ENCODE measurements at regions not wholly inside any gene's neighbourhood (a gene's known extent, or its start where the extent isn't known, plus 50 kb on each side); places are given as distances from the start of the nearest gene placed in this dataset.

- no peak overlapping the region for H3K4me3 ChIP-seq
- H3K4me1 ChIP-seq, result no peaks in the 10 kb centered on the region
- H3K36me3 ChIP-seq (replicated peaks in 1 of 2; ENCODE audit: insufficient read depth in 1 of 2, low read depth in 2 of 2), result no peaks in the 10 kb centered on the region
- intact Hi-C loops (cut with DNase I), result no loop called here
- DNase-seq (no peak), ATAC-seq (no peak)
- no peaks in the 10 kb centered on the region for H3K27me3 ChIP-seq
- 19% methylated on average over 1 of the region's 1 CpG for WGBS, 2 donors
- no peaks in the 10 kb centered on the region for H3K9me3 ChIP-seq
- TF ChIP-seq POLR2A (IDR thresholded peaks at IDR 0.05), result no peak
- TF ChIP-seq, protein P1, sequence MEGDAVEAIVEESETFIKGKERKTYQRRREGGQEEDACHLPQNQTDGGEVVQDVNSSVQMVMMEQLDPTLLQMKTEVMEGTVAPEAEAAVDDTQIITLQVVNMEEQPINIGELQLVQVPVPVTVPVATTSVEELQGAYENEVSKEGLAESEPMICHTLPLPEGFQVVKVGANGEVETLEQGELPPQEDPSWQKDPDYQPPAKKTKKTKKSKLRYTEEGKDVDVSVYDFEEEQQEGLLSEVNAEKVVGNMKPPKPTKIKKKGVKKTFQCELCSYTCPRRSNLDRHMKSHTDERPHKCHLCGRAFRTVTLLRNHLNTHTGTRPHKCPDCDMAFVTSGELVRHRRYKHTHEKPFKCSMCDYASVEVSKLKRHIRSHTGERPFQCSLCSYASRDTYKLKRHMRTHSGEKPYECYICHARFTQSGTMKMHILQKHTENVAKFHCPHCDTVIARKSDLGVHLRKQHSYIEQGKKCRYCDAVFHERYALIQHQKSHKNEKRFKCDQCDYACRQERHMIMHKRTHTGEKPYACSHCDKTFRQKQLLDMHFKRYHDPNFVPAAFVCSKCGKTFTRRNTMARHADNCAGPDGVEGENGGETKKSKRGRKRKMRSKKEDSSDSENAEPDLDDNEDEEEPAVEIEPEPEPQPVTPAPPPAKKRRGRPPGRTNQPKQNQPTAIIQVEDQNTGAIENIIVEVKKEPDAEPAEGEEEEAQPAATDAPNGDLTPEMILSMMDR (IDR thresholded peaks at IDR 0.05), result no peak
- no peak overlapping the region for H3K27ac ChIP-seq
Observed at GRCh38 chr4:161247831-161248230, 916.0 kb downstream of the FSTL5 start.

- H3K4me1 ChIP-seq, result no peaks in the 10 kb centered on the region
Observed at GRCh38 chr4:161238033-161238432, 925.8 kb downstream of the FSTL5 start.

DNA sequence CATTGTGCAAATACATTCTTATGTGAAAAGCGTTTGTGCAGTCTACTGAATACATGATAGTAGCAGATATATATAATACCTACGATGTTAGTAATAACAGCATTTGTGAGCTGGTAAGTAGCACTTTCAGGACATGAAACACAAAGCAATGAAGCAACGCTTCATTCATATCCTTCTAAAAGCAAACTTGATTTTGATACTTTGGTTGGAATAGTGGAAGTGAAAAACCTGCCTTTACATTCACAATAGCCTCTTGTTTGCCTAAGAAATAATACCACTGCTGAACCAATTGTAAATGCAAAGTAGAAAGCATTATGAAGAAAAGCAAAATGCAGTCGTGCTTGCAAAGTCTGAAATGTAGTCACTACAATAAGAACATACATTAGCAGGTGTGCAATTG, 926.3 kb downstream of the FSTL5 start:
- TF ChIP-seq, protein P1 (IDR thresholded peaks at IDR 0.05), result no peak
- TF ChIP-seq POLR2A (IDR thresholded peaks at IDR 0.05), result no peak
- H3K9me3 ChIP-seq, result no peaks in the 10 kb centered on the region
- no peaks in the 10 kb centered on the region for H3K4me1 ChIP-seq
- H3K27ac ChIP-seq, result no peak overlapping the region
- intact Hi-C loops (cut with DNase I), result no loop called here
- no peaks in the 10 kb centered on the region for H3K36me3 ChIP-seq (replicated peaks in 1 of 2; ENCODE audit: insufficient read depth in 1 of 2, low read depth in 2 of 2)
- no peak for DNase-seq
- no peak for ATAC-seq
- no peak overlapping the region for H3K4me3 ChIP-seq
- H3K27me3 ChIP-seq, result no peaks in the 10 kb centered on the region
- 66 to 68% methylated on average over 4 of the region's 4 CpGs for WGBS, 2 donors

More at GRCh38 chr4:161238033-161238432, 925.8 kb downstream of the FSTL5 start:
- intact Hi-C loops (cut with DNase I), result no loop called here
- Histone ChIP-seq H3K27ac (no peak overlapping the region), H3K4me3 (no peak overlapping the region), H3K27me3 (no peaks in the 10 kb centered on the region), H3K9me3 (no peaks in the 10 kb centered on the region), H3K36me3 (replicated peaks in 1 of 2; ENCODE audit: insufficient read depth in 1 of 2, low read depth in 2 of 2) (no peaks in the 10 kb centered on the region)
- TF ChIP-seq, protein P1 (IDR thresholded peaks at IDR 0.05), result no peak
- TF ChIP-seq POLR2A (IDR thresholded peaks at IDR 0.05), result no peak
- DNase-seq (no peak), ATAC-seq (no peak)
- WGBS, 2 donors, result 29 to 82% methylated on average over 3 of the region's 3 CpGs

- ATAC-seq, result no peak
- no peaks in the 10 kb centered on the region for H3K27me3 ChIP-seq
- intact Hi-C loops (cut with DNase I), result no loop called here
- H3K4me1 ChIP-seq, result peaks cover 3% of the 10 kb centered on the region
- no peak for DNase-seq
- H3K36me3 ChIP-seq (replicated peaks in 1 of 2; ENCODE audit: insufficient read depth in 1 of 2, low read depth in 2 of 2), result no peaks in the 10 kb centered on the region
- TF ChIP-seq, protein P1 (IDR thresholded peaks at IDR 0.05), result no peak
- no peak for TF ChIP-seq POLR2A (IDR thresholded peaks at IDR 0.05)
- peaks cover 0 to 12% (median 0%) of the 10 kb centered on the region in 3 donors for H3K9me3 ChIP-seq
- H3K4me3 ChIP-seq, result no peak overlapping the region
- no peak overlapping the region for H3K27ac ChIP-seq
Observed at GRCh38 chr4:161225327-161225726, 938.5 kb downstream of the FSTL5 start.

DNA sequence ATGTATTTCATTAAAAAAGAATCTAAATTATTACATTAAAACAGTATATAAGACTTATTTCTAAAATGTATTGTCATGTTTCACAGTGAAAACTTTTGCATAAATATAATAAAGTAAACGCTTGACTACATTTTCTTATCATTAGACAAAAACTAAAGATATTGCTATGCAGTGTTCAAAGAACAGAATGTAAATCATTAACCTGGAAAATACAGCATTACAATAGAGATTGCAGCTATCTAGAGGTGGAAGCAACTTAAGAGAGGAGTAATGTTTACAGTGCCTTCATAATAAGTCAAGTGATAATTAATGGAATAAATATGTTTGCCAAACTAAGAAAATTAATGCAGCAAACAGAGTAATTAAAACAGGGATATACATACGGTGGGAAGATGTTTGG, 940.9 kb downstream of the FSTL5 start:
- TF ChIP-seq, protein P1 (IDR thresholded peaks at IDR 0.05), result no peak
- no peak for TF ChIP-seq POLR2A (IDR thresholded peaks at IDR 0.05)
- Histone ChIP-seq H3K4me3 (no peak overlapping the region), H3K4me1 (peaks cover 3% of the 10 kb centered on the region), H3K36me3 (replicated peaks in 1 of 2; ENCODE audit: insufficient read depth in 1 of 2, low read depth in 2 of 2) (no peaks in the 10 kb centered on the region), H3K9me3 (peaks cover 0 to 11% (median 0%) of the 10 kb centered on the region in 3 donors), H3K27me3 (no peaks in the 10 kb centered on the region), H3K27ac (no peak overlapping the region)
- DNase-seq (no peak), ATAC-seq (no peak)
- 19% methylated on average over 2 of the region's 2 CpGs for WGBS, 2 donors
- intact Hi-C loops (cut with DNase I), result no loop called here
